ENCODE measurements at regions not wholly inside any gene's neighbourhood (a gene's known extent, or its start where the extent isn't known, plus 50 kb on each side); places are given as distances from the start of the nearest gene placed in this dataset.
"Not testable (repeated sequence)": the region's sequence is repeated elsewhere in the genome, so short reads cannot be mapped to it uniquely, and the experiment has no call there.

DNA sequence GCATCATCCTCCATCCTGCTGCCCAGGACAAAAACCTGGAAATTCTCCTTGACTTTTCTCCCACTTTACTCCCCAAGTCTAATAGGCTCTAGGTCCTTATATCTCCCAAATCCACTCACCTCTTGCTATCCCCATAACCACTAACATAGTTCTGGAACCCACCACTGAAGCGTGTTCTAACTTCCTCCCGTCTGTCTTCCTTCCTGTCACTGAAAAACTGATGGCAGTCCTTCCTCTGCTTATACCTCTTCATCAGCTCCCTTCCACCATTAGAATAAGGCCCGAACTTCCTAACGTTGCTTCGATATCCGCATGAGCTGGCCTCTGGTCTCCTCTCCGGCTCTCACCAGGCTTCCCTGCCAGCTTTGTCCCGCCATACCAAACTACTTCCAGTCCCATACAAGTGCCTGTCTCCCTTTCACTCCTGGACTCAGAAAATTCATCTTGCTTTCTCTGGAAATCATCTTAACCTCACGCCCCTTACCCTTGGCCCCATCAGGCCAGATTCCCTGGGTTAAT, 63.0 kb upstream of the BCL2L14 start:
- Histone ChIP-seq H3K27me3 (ENCODE audit: control insufficient read depth in 1 of 2, insufficient read depth in 2 of 2, low read length in 2 of 2) (no peaks in the 10 kb centered on the region), H3K9me3 (ENCODE audit: control insufficient read depth in 1 of 2, insufficient read depth in 1 of 2, low read length in 2 of 2) (no peaks in the 10 kb centered on the region), H3K4me1 (ENCODE audit: insufficient read depth, low read length) (peaks cover 64% of the 10 kb centered on the region), H3K27ac (ENCODE audit: low read depth in 1 of 2, low read length in 2 of 2) (peak overlapping the region; percentile 74 to 76), H3K36me3 (ENCODE audit: insufficient read depth, low read length) (no peaks in the 10 kb centered on the region), H3K4me3 (ENCODE audit: low read length) (peak overlapping the region; percentile 10)
- CTCF ChIA-PET, result interaction anchor here (2.3 to 4.5 kb wide), 3 partner anchors 24 to 320 kb away, joined by 5 to 29 read pairs (median 28); no protein-coding TSS in a partner anchor
- TF ChIP-seq, protein P1, sequence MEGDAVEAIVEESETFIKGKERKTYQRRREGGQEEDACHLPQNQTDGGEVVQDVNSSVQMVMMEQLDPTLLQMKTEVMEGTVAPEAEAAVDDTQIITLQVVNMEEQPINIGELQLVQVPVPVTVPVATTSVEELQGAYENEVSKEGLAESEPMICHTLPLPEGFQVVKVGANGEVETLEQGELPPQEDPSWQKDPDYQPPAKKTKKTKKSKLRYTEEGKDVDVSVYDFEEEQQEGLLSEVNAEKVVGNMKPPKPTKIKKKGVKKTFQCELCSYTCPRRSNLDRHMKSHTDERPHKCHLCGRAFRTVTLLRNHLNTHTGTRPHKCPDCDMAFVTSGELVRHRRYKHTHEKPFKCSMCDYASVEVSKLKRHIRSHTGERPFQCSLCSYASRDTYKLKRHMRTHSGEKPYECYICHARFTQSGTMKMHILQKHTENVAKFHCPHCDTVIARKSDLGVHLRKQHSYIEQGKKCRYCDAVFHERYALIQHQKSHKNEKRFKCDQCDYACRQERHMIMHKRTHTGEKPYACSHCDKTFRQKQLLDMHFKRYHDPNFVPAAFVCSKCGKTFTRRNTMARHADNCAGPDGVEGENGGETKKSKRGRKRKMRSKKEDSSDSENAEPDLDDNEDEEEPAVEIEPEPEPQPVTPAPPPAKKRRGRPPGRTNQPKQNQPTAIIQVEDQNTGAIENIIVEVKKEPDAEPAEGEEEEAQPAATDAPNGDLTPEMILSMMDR (IDR thresholded peaks at IDR 0.05), result no peak
- DNase-seq, result peak in 4 of 14 experiments; percentile 34 to 57 (median 40)
- no peaks in the 10 kb centered on the region for H3K36me3 Mint-ChIP-seq (ENCODE audit: low read depth)
- peak overlapping the region; percentile 96 for H3K27ac Mint-ChIP-seq
- no peaks in the 10 kb centered on the region for H3K27me3 Mint-ChIP-seq
- ATAC-seq (ENCODE audit: poor library complexity), result no peak
- no peaks in the 10 kb centered on the region for H3K9me3 Mint-ChIP-seq
- H3K4me1 Mint-ChIP-seq (ENCODE audit: low read depth), result peaks cover 84% of the 10 kb centered on the region
- intact Hi-C loops (cut with DNase I, micrococcal nuclease), result loop anchor here in 1 of 2 experiments (5.0 to 10.0 kb wide), 2 partner anchors 53 to 355 kb away; no protein-coding TSS in a partner anchor
- POLR2A ChIA-PET, result interaction anchor here (0.6 to 1.4 kb wide), 9 partner anchors 8 to 358 kb away, joined by 3 to 6 read pairs (median 3); partner anchors contain the start of genes BORCS5 and ETV6
- H3K4me3 Mint-ChIP-seq, result peak overlapping the region; percentile 78

DNA sequence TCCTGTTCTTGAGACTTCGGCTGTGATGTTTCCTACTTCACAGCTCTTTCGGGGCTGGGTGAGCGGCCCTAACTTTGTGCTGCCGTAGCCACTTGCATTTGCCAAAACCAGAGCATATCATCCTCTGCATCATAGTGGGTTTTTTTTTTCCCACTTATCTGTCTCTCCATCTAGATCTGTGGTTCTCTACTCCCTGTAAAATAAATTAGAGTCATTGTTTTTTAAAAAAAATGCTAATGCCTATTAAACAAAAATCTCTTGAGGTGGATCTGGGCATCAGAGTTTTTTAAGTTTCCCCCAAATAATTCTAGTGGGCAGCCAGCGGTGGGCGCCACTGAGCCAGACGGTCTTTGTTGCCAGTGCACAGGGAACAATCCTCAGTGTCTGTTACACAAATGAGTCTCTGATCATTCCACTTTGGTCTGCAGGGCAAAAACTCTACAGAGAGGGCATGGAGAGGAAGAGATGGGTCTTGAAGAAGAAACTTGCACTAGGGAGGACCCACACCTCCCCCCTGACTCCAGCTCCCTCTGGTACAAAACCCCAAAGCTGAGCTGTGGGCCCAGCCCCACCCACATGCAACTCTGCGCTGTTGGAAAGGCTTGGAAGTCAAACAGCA, 62.4 kb upstream of the BCL2L14 start:
- DNase-seq (peak in 12 of 14 experiments; percentile 28 to 76 (median 48)), ATAC-seq (ENCODE audit: poor library complexity) (peak; percentile 17)
- Mint-ChIP-seq H3K27ac (peak overlapping the region; percentile 96), H3K4me3 (peak overlapping the region; percentile 78), H3K9me3 (no peaks in the 10 kb centered on the region), H3K27me3 (no peaks in the 10 kb centered on the region), H3K4me1 (ENCODE audit: low read depth) (peaks cover 84% of the 10 kb centered on the region), H3K36me3 (ENCODE audit: low read depth) (no peaks in the 10 kb centered on the region)
- H3K36me3 ChIP-seq (ENCODE audit: insufficient read depth, low read length), result no peaks in the 10 kb centered on the region
- no peaks in the 10 kb centered on the region for H3K27me3 ChIP-seq (ENCODE audit: control insufficient read depth in 1 of 2, insufficient read depth in 2 of 2, low read length in 2 of 2)
- peaks cover 63% of the 10 kb centered on the region for H3K4me1 ChIP-seq (ENCODE audit: insufficient read depth, low read length)
- TF ChIP-seq, protein P1 (IDR thresholded peaks at IDR 0.05), result peak; percentile 38
- no peaks in the 10 kb centered on the region for H3K9me3 ChIP-seq (ENCODE audit: control insufficient read depth in 1 of 2, insufficient read depth in 1 of 2, low read length in 2 of 2)
- CTCF ChIA-PET, result interaction anchor here (1.5 to 4.5 kb wide), 5 partner anchors 9 to 319 kb away, joined by 4 to 29 read pairs (median 9); no protein-coding TSS in a partner anchor
- H3K27ac ChIP-seq (ENCODE audit: low read depth in 1 of 2, low read length in 2 of 2), result peak overlapping the region; percentile 74 to 76
- H3K4me3 ChIP-seq (ENCODE audit: low read length), result peak overlapping the region; percentile 10
- POLR2A ChIA-PET, result interaction anchor here (0.8 to 3.4 kb wide), 11 partner anchors 9 to 359 kb away, joined by 3 to 38 read pairs (median 4); partner anchors contain the start of genes BORCS5 and ETV6
- intact Hi-C loops (cut with DNase I, micrococcal nuclease), result loop anchor here in 1 of 2 experiments (5.0 to 10.0 kb wide), 2 partner anchors 54 to 356 kb away; no protein-coding TSS in a partner anchor

DNA sequence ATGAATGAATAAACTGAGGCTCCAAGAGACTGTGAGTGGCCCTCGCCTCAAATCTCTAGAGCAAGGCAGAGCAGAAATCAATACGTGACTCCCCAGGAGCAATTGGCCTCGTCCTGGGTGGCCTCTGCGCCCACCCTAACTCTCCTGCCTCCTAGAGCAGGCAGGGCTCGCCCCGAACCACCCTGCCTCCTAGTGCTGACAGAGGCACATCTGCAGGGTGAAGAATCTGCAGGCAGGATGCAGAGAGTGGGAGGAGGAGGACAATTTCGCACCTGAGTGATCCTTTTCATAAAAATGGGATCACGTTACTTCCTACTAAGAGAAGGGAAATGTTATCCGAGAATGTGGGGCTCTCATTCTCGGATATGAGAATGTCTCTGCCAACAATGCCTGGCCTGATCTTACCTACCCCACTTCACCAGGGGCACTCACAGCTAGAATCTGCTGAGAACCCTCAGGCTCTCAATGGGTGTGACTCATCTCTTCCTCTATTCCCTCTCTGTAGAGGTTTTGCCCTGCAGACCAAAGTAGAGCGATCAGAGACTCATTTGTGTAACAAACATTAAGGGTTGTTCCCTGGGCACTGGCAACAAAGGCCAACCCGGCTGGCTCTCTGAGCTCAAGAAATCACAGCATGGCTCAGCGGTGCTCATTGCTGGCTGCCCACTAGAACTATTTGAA, 61.7 kb upstream of the BCL2L14 start:
- no peak overlapping the region for H3K4me3 ChIP-seq (ENCODE audit: low read length)
- H3K9me3 ChIP-seq (ENCODE audit: control insufficient read depth in 1 of 2, insufficient read depth in 1 of 2, low read length in 2 of 2), result no peaks in the 10 kb centered on the region
- Mint-ChIP-seq H3K9me3 (no peaks in the 10 kb centered on the region), H3K27ac (peak overlapping the region; percentile 96), H3K4me1 (ENCODE audit: low read depth) (peaks cover 80% of the 10 kb centered on the region), H3K4me3 (peak overlapping the region; percentile 78), H3K36me3 (ENCODE audit: low read depth) (no peaks in the 10 kb centered on the region), H3K27me3 (no peaks in the 10 kb centered on the region)
- TF ChIP-seq, protein P1 (IDR thresholded peaks at IDR 0.05), result peak; percentile 24
- intact Hi-C loops (cut with DNase I, micrococcal nuclease), result loop anchor here in 1 of 2 experiments (1.0 to 10.0 kb wide), 3 partner anchors 11 to 357 kb away; no protein-coding TSS in a partner anchor
- POLR2A ChIA-PET, result interaction anchor here (0.8 to 3.4 kb wide), 10 partner anchors 9 to 360 kb away, joined by 3 to 38 read pairs (median 8); partner anchors contain the start of genes ETV6 and MANSC1
- peak overlapping the region; percentile 74 to 76 for H3K27ac ChIP-seq (ENCODE audit: low read depth in 1 of 2, low read length in 2 of 2)
- no peaks in the 10 kb centered on the region for H3K36me3 ChIP-seq (ENCODE audit: insufficient read depth, low read length)
- DNase-seq, result peak in 13 of 14 experiments; percentile 39 to 81 (median 45)
- ATAC-seq (ENCODE audit: poor library complexity), result peak; percentile 65
- no peaks in the 10 kb centered on the region for H3K27me3 ChIP-seq (ENCODE audit: control insufficient read depth in 1 of 2, insufficient read depth in 2 of 2, low read length in 2 of 2)
- CTCF ChIA-PET, result interaction anchor here (1.1 to 4.5 kb wide), 8 partner anchors 9 to 464 kb away, joined by 3 to 29 read pairs (median 5); no protein-coding TSS in a partner anchor
- peaks cover 63% of the 10 kb centered on the region for H3K4me1 ChIP-seq (ENCODE audit: insufficient read depth, low read length)

DNA sequence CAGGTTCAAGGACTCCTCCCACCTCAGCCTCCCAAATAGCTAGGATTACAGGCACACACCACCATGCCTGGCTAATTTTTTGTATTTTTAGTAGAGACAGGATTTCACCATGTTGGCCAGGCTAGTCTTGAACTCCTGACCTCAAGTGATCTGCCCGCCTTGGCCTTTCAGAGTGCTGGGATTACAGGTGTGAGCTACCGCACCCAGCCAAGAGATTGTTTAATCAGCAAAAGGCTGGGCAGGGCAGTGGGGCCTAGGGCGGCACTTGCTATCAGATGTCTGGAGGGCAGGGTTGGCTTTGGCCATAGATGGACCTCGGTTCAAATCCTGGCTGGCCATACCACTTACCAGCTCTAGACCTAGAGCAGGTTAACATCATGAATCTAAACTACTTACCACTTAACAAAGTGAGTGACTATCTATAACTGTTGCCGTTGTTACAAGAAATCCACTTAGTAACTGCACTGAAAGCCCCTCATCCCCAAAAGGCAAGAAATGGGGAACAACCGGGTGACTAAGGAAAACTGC, 60.9 kb upstream of the BCL2L14 start:
- CTCF ChIA-PET, result interaction anchor here (1.1 to 4.5 kb wide), 8 partner anchors 10 to 464 kb away, joined by 3 to 29 read pairs (median 5); no protein-coding TSS in a partner anchor
- Histone ChIP-seq H3K4me1 (ENCODE audit: insufficient read depth, low read length) (peaks cover 63% of the 10 kb centered on the region), H3K4me3 (ENCODE audit: low read length) (peak overlapping the region; percentile 46), H3K27ac (ENCODE audit: low read depth in 1 of 2, low read length in 2 of 2) (peak overlapping the region; percentile 39 to 74)
- intact Hi-C loops (cut with DNase I, micrococcal nuclease), result loop anchor here in 1 of 2 experiments (1.0 to 10.0 kb wide), 6 partner anchors 12 to 358 kb away; no protein-coding TSS in a partner anchor
- H3K4me1 Mint-ChIP-seq (ENCODE audit: low read depth), result peaks cover 78% of the 10 kb centered on the region
- not testable (repeated sequence) for ATAC-seq (ENCODE audit: poor library complexity); H3K27me3 ChIP-seq (ENCODE audit: control insufficient read depth in 1 of 2, insufficient read depth in 2 of 2, low read length in 2 of 2); H3K27me3 Mint-ChIP-seq; H3K36me3 ChIP-seq (ENCODE audit: insufficient read depth, low read length); H3K36me3 Mint-ChIP-seq (ENCODE audit: low read depth); H3K9me3 ChIP-seq (ENCODE audit: control insufficient read depth in 1 of 2, insufficient read depth in 1 of 2, low read length in 2 of 2); DNase-seq; H3K9me3 Mint-ChIP-seq
- POLR2A ChIA-PET, result interaction anchor here (0.7 to 3.4 kb wide), 11 partner anchors 10 to 360 kb away, joined by 3 to 38 read pairs (median 4); partner anchors contain the start of genes ETV6 and MANSC1
- H3K27ac Mint-ChIP-seq, result peak overlapping the region; percentile 96
- H3K4me3 Mint-ChIP-seq, result peak overlapping the region; percentile 78

Data from CD4-positive, alpha-beta T cell (primary cell).